ENCODE measurements at regions not wholly inside any gene's neighbourhood (a gene's known extent, or its start where the extent isn't known, plus 50 kb on each side); places are given as distances from the start of the nearest gene placed in this dataset.

DNA sequence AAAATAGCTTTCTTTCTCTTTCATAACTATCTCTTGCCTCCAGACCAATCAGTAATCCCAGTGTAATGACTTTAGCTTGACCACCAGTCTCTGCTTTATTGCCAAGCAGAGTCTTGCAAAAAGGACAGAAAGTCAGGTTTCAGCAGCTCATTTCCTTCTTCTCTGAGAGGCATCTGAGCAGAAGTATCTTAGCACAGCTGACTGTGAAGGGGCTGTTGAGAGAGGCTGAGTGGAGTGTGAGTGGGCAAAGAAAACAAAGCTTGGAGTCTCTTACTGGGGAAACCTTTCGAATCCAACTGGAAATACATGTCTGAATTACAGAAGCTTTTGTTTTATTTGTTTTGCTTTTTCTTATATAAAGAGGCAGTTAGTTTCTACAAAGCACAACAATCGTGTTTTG, 170.3 kb upstream of the IGFBP7 start:
- TF ChIP-seq, protein P1, sequence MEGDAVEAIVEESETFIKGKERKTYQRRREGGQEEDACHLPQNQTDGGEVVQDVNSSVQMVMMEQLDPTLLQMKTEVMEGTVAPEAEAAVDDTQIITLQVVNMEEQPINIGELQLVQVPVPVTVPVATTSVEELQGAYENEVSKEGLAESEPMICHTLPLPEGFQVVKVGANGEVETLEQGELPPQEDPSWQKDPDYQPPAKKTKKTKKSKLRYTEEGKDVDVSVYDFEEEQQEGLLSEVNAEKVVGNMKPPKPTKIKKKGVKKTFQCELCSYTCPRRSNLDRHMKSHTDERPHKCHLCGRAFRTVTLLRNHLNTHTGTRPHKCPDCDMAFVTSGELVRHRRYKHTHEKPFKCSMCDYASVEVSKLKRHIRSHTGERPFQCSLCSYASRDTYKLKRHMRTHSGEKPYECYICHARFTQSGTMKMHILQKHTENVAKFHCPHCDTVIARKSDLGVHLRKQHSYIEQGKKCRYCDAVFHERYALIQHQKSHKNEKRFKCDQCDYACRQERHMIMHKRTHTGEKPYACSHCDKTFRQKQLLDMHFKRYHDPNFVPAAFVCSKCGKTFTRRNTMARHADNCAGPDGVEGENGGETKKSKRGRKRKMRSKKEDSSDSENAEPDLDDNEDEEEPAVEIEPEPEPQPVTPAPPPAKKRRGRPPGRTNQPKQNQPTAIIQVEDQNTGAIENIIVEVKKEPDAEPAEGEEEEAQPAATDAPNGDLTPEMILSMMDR (CRISPR knock-in tag; IDR thresholded peaks at IDR 0.05): no peak
- TF ChIP-seq RFX5 (IDR thresholded peaks at IDR 0.05; ENCODE audit: low read depth, low read length) (no peak), POLR2A (IDR thresholded peaks at IDR 0.05; ENCODE audit: insufficient read depth in 1 of 2, low read depth in 2 of 2, low read length in 2 of 2) (no peak), NR1H2 (CRISPR knock-in tag; IDR thresholded peaks at IDR 0.05; ENCODE audit: borderline replicate concordance, low read depth) (no peak), BHLHE40 (IDR thresholded peaks at IDR 0.05; ENCODE audit: low read length) (no peak), POLR2AphosphoS5 (IDR thresholded peaks at IDR 0.05; ENCODE audit: low read depth, low read length) (no peak), ZNF33B (CRISPR knock-in tag; IDR thresholded peaks at IDR 0.05) (no peak)
- TF ChIP-seq, protein P2, sequence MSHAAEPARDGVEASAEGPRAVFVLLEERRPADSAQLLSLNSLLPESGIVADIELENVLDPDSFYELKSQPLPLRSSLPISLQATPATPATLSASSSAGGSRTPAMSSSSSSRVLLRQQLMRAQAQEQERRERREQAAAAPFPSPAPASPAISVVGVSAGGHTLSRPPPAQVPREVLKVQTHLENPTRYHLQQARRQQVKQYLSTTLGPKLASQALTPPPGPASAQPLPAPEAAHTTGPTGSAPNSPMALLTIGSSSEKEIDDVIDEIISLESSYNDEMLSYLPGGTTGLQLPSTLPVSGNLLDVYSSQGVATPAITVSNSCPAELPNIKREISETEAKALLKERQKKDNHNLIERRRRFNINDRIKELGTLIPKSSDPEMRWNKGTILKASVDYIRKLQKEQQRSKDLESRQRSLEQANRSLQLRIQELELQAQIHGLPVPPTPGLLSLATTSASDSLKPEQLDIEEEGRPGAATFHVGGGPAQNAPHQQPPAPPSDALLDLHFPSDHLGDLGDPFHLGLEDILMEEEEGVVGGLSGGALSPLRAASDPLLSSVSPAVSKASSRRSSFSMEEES (CRISPR knock-in tag; IDR thresholded peaks at IDR 0.05): no peak
- TF ChIP-seq, protein P3, sequence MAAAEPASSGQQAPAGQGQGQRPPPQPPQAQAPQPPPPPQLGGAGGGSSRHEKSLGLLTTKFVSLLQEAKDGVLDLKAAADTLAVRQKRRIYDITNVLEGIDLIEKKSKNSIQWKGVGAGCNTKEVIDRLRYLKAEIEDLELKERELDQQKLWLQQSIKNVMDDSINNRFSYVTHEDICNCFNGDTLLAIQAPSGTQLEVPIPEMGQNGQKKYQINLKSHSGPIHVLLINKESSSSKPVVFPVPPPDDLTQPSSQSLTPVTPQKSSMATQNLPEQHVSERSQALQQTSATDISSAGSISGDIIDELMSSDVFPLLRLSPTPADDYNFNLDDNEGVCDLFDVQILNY (CRISPR knock-in tag; conservative IDR thresholded peaks at IDR 0.05): no peak

Measured in HepG2 (cell line).